ENCODE measurements at regions not wholly inside any gene's neighbourhood (a gene's known extent, or its start where the extent isn't known, plus 50 kb on each side); places are given as distances from the start of the nearest gene placed in this dataset.

DNA sequence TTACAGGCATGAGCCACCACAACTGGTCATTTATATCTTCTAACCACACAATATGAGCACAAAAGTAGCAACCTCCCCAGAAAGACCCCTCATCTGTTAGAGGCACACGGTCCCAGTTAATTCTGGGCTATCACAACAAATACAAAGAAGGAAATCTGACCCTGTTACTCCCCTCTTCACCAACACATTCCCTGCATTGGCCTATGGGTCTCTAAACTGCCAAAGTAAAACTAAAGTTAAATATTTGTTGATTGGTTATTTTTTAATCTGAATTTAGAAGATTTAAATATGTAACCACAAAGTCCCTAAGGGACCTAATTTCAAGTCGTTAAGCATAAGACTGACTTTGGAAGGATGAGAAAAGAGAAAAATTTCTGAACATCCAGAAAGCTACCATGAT is 496.7 kb upstream of the NMUR2 start:
- Histone ChIP-seq H3K27ac (ENCODE audit: extremely low read length, insufficient read depth, low read length) (no peak overlapping the region), H3K9ac (ENCODE audit: insufficient read depth, low read depth, low read length) (no peak overlapping the region), H3K9me3 (ENCODE audit: low read length) (peaks cover 78% of the 10 kb centered on the region), H2AFZ (ENCODE audit: low read length) (no peak overlapping the region), H3K27me3 (ENCODE audit: control insufficient read depth in 1 of 2, insufficient read depth in 2 of 2, low read length in 2 of 2) (no peaks in the 10 kb centered on the region), H4K20me1 (ENCODE audit: insufficient read depth, low read length) (no peaks in the 10 kb centered on the region), H3K4me2 (ENCODE audit: low read depth, low read length) (no peak overlapping the region), H3K79me2 (ENCODE audit: insufficient read depth, low read length) (no peaks in the 10 kb centered on the region), H3K4me3 (replicated peaks in 1 of 3; ENCODE audit: insufficient read depth in 1 of 3, low read depth in 2 of 3, low read length in 3 of 3) (no peak overlapping the region), H3K36me3 (replicated peaks in 1 of 2; ENCODE audit: control insufficient read depth in 1 of 2, insufficient read depth in 2 of 2, low read length in 2 of 2) (no peaks in the 10 kb centered on the region), H3K4me1 (ENCODE audit: insufficient read depth, low read length) (no peaks in the 10 kb centered on the region)
- intact Hi-C loops (cut with micrococcal nuclease; ENCODE audit: unreplicated experiment): no loop called here
- ChIA-PET POLR2A (no interaction called here), CTCF (ENCODE audit: low intra/inter-chr PET ratio, low total read pairs) (no interaction called here)
- in situ Hi-C loops (cut with HindIII; ENCODE audit: extremely low pct_ligation_motif_present, low pct_unique_long_range_greater_than_20kb): no loop called here
- ATAC-seq (no peak), DNase-seq (ENCODE audit: low spot score) (no peak), FAIRE-seq (no peak)
- BruUV-seq (replicated peaks): no TSS peak
- 5% methylated on average over 2 of the region's 2 CpGs for WGBS (ENCODE audit: low lambda C conversion rate)
- TF ChIP-seq SMAD1 (CRISPR knock-in tag; IDR thresholded peaks at IDR 0.05; ENCODE audit: borderline replicate concordance, low read depth): no peak
- TF ChIP-seq ZNF280B (CRISPR knock-in tag; IDR thresholded peaks at IDR 0.05; ENCODE audit: borderline replicate concordance): no peak
- TF ChIP-seq PHF5A (CRISPR knock-in tag; IDR thresholded peaks at IDR 0.05; ENCODE audit: low read depth, unreplicated experiment): no peak
- TF ChIP-seq ZNF598 (CRISPR knock-in tag; IDR thresholded peaks at IDR 0.05; ENCODE audit: borderline replicate concordance): no peak
- TF ChIP-seq ZXDC (CRISPR knock-in tag; IDR thresholded peaks at IDR 0.05): no peak
- TF ChIP-seq ZBTB37 (CRISPR knock-in tag; IDR thresholded peaks at IDR 0.05): no peak
- no peak for TF ChIP-seq EP300 (IDR thresholded peaks at IDR 0.05; ENCODE audit: low read depth in 2 of 2, low read length in 2 of 2)
- no peak for TF ChIP-seq EP300 (CRISPR knock-in tag; IDR thresholded peaks at IDR 0.05; ENCODE audit: borderline replicate concordance)
- no peak for TF ChIP-seq ZNF557 (CRISPR knock-in tag; IDR thresholded peaks at IDR 0.05)
- TF ChIP-seq, protein P1, sequence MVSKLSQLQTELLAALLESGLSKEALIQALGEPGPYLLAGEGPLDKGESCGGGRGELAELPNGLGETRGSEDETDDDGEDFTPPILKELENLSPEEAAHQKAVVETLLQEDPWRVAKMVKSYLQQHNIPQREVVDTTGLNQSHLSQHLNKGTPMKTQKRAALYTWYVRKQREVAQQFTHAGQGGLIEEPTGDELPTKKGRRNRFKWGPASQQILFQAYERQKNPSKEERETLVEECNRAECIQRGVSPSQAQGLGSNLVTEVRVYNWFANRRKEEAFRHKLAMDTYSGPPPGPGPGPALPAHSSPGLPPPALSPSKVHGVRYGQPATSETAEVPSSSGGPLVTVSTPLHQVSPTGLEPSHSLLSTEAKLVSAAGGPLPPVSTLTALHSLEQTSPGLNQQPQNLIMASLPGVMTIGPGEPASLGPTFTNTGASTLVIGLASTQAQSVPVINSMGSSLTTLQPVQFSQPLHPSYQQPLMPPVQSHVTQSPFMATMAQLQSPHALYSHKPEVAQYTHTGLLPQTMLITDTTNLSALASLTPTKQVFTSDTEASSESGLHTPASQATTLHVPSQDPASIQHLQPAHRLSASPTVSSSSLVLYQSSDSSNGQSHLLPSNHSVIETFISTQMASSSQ (IDR thresholded peaks at IDR 0.05; ENCODE audit: low read depth): no peak
- TF ChIP-seq, protein P1 (CRISPR knock-in tag; IDR thresholded peaks at IDR 0.05; ENCODE audit: borderline replicate concordance): no peak
- no peak for TF ChIP-seq KDM5A (IDR thresholded peaks at IDR 0.05; ENCODE audit: borderline replicate concordance, low read length)
- no peak for TF ChIP-seq MXD3 (CRISPR knock-in tag; IDR thresholded peaks at IDR 0.05)
- TF ChIP-seq TCF7L2 (IDR thresholded peaks at IDR 0.05; ENCODE audit: low read depth, low read length): no peak
- TF ChIP-seq, protein P2, sequence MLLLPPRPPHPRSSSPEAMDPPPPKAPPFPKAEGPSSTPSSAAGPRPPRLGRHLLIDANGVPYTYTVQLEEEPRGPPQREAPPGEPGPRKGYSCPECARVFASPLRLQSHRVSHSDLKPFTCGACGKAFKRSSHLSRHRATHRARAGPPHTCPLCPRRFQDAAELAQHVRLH (CRISPR knock-in tag; IDR thresholded peaks at IDR 0.05; ENCODE audit: borderline replicate concordance, low read depth): no peak
